Islet of Langerhans (tissue), 1 donor: ENCODE measurements at regions not wholly inside any gene's neighbourhood (a gene's known extent, or its start where the extent isn't known, plus 50 kb on each side); places are given as distances from the start of the nearest gene placed in this dataset.

ENCODE experiments used
- FAIRE-seq: peaks from one replicate; lab custom pipeline; 2011; peaks lifted over from hg19 to GRCh38; lab: Jason Lieb, UNC

DNA sequence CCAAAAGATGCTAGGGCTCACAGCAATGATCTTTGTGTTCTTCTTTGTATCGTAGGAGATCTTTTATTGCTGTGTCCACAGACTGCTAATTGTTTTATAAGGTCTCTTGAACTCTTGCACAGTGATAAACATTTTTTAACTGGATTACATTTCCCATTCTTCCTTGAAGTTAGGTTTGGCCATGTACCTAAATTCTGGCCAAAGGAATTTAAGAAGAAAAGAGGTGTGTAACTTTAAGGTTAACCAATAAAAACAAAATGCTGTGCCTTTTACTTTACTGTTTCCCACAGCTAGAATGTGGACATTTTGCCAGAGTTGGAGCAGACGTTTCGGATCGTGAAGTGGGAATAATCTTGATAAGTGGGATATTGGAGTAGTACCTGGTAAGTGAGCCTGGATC is 82.6 kb upstream of the GPC6 start:
- no peak for FAIRE-seq

DNA sequence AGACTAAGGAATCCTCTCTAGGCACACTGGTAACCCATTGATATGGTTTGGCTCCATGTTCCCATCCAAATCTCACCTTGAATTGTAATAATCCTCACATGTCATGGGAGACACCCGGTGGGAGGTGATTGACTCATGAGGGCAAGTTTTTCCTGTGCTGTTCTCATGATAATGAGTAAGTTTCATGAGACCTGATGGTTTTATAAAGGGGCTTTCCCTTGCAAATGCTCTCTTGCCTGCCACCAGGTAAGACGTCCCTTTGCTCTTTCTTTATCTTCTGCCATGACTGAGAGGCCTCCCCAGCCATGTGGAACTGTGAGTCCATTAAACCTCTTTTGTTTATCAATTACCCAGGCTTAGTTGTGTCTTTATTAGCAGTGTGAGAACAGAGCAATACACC is 81.4 kb upstream of the GPC6 start:
- FAIRE-seq: no peak

DNA sequence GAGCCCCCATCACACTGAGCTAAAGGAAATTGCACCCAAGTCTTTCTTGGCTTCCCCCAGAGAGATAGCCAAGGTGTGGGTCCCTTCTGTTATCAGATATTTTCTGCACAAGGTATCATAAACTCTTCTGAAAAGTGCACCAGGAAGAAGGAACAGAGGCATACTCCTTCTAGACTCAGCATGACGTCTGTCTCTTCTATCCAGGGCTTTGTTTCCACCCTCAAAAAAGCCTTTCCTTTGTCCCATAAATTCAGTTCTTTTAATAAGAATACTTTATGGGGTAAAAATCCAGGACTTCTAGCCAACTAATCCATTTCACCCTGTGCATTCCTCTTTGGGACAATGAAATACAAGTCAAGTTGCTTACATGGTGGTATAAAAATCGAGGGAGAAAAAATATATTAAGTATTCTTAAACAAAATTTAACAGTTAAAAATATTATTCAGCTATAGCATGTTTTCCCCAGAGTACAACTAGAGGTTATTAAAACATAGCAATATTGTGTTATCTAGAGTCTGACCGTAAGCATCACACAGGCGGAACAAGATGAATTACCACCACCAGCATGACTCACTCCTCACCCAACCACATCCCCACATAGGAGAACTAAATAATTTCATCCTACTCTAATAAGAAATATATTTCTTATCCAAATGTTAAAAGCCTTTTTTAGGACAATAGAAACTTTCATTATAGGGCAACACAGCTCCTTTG is 79.9 kb upstream of the GPC6 start:
- no peak for FAIRE-seq

DNA sequence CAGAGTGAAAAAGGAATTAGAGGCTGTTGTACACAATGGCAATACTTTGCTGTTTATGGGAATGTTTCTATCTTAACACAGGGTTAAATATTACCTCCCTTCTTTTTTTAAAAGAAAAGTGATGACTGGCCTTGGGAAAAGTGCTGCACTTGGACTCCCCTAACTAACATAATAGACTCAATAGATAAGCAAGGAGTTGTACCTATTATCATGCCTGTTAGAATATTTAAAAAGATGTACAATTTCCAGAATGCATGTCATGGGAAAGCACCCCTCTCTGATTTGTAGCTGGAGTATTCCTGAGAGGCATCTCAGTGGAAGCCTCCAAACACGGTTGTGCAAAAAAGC is 79.3 kb upstream of the GPC6 start:
- FAIRE-seq: no peak

DNA sequence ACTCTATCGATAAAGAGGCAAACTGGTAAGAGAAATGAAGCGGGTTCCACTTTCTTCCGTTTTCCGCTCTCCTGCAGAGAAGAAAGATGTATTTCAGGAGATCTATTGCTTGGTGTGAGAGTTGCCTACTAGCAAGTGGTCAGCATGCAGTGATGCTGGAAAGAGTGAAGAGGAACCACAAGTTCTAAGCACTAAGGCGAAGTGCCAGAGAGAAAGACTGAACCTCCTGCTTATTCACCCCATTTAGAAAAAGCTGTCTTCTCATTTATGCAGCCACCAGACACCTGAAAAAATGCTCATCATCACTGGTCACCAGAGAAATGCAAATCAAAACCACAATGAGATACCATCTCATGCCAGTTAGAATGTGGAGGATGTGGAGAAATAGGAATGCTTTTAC is 78.7 kb upstream of the GPC6 start:
- no peak for FAIRE-seq

DNA sequence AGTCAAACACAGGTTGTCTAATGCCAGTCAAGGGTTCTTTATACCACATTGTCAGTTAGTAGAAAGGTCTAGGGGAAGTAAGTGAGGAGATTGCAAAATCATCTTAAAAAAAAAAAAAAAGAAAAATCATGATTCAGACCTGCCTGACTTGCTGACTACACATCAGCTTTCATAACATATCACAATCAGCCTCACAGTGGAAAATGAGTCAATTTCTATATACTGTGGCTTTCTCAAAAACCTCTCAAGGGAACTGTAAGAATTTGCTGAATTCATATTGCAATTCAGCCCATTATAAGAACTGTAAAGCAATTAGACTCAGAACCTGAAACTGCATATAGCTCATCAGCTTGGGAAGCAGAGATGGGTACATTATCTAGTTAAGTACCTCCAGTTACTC is 75.3 kb upstream of the GPC6 start:
- FAIRE-seq: no peak

DNA sequence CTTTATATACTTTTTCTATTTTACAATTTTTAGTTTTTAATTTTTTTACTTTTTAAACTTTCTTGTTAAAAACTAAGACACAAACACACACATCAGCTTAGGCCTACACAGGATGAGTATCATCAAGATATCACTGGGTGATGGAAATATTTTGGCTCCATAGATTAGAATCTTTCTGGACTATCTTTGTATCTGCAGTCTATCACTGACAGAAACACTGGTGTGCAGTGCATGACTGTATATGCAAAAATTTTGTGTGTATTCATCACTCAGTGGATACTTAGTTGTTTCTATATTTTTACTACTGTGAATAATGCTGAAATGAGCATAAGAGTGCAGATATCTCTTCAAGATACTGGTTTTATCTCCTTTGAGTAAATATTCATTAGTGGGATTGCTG is 68.0 kb upstream of the GPC6 start:
- no peak for FAIRE-seq

DNA sequence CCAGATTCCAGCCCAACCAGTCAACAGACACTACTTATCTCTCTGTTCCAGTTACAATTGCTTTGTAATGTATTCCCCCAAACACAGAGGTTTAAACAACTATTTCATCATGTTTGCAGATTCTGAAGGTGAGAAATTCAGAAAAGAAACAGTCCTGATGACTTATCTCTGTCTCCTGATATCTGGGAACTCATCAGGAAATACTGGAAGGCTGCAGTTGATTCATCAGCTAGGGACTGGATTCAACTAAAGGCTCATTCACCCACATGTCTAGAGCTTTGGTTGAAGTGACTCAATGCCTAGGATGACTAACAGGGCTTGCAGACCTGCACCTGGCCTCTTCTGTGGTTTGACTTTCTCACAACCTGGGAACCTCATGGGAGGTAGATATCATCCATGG is 56.6 kb upstream of the GPC6 start:
- FAIRE-seq: no peak

DNA sequence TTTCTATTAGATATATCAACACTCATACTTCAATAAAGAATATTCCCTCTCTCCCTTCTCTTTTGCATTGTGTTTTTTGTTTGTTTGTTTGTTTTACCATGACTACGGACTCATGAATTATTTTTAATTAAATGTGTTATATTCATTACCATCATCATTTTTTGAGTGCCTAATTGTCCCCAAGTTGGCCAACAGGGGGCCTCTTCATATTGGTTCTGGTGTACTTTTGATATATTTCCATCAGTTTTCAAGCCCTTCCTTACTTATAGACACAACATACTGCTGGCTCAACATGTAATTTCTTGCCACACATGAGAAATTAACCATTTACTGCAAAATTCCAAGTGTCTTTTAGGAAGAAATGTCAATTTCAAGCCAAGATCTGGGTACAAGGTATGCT is 54.5 kb upstream of the GPC6 start:
- peak; percentile 33 for FAIRE-seq

DNA sequence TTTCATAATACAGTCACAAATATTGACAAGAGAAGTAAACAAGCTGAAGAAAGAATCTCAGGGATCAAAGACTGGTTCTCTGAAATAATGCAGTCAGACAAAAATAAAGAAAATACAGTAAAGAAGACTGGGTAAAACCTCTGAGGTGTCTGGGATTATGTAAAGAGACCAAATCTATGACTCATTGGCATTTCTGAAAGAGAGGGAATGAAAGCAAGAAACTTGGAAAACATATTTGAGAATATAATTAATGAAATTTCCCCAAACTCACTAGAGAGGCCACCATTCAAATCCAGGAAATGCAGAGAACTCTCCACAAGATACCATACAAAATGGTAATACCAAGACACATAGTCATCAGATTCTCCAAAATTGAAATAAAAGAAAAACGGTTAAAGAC is 53.0 kb upstream of the GPC6 start:
- no peak for FAIRE-seq

DNA sequence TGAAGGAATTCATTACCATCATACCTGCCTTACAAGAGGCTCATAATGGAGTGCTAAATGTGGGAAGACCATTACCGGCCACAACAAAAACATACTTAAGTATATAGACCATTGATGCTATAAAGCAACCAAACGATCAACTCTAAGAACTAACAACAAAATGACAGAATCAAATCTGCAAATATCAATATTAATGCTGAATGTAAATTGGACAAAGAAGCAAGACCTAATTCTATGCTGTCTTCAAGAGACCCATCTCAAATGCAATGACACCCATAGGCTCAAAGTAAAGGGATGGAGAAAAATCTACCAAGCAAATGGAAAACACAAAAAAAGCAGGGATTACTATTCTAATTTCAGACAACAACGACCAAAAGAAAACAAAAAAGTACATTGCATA is 52.3 kb upstream of the GPC6 start:
- FAIRE-seq: no peak
